AG09319 (cell line): ENCODE measurements at regions not wholly inside any gene's neighbourhood (a gene's known extent, or its start where the extent isn't known, plus 50 kb on each side); places are given as distances from the start of the nearest gene placed in this dataset.

Experiments used
- DNase-seq: peaks from one replicate; pipeline ENCODE4 v3.0.0-alpha.2; 2010; ENCODE audit warnings: low read depth; ENCODE audit errors: extremely low read depth
- TF ChIP-seq, protein P1 (sequence below): IDR thresholded peaks from 2 replicates; pipeline ENCODE4 v1.5.1; 2011; ENCODE audit warnings: low read depth, mild to moderate bottlenecking, inconsistent platforms, low read length, moderate library complexity

DNA sequence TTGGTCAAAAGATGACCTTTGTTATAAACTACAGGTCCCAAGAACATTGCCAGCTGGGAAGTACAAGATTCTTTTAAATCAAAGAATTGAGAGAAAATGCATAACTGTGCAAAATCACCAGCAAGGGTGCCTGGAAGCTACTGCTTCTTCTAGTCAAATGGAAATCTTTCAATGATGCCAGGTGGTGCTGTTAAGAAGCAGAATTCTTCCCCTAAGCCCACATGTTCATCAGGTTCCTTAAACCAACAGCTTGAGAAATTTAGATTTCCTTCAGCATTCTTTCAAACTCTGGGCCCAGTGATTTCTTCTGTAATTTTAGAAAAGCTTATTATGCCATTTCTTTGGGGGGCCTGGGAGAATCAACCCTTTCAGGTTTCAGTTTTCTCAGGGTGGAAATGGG is 207.8 kb upstream of the WSCD1 start:
- DNase-seq, result no peak
- TF ChIP-seq, protein P1, sequence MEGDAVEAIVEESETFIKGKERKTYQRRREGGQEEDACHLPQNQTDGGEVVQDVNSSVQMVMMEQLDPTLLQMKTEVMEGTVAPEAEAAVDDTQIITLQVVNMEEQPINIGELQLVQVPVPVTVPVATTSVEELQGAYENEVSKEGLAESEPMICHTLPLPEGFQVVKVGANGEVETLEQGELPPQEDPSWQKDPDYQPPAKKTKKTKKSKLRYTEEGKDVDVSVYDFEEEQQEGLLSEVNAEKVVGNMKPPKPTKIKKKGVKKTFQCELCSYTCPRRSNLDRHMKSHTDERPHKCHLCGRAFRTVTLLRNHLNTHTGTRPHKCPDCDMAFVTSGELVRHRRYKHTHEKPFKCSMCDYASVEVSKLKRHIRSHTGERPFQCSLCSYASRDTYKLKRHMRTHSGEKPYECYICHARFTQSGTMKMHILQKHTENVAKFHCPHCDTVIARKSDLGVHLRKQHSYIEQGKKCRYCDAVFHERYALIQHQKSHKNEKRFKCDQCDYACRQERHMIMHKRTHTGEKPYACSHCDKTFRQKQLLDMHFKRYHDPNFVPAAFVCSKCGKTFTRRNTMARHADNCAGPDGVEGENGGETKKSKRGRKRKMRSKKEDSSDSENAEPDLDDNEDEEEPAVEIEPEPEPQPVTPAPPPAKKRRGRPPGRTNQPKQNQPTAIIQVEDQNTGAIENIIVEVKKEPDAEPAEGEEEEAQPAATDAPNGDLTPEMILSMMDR, result no peak

DNA sequence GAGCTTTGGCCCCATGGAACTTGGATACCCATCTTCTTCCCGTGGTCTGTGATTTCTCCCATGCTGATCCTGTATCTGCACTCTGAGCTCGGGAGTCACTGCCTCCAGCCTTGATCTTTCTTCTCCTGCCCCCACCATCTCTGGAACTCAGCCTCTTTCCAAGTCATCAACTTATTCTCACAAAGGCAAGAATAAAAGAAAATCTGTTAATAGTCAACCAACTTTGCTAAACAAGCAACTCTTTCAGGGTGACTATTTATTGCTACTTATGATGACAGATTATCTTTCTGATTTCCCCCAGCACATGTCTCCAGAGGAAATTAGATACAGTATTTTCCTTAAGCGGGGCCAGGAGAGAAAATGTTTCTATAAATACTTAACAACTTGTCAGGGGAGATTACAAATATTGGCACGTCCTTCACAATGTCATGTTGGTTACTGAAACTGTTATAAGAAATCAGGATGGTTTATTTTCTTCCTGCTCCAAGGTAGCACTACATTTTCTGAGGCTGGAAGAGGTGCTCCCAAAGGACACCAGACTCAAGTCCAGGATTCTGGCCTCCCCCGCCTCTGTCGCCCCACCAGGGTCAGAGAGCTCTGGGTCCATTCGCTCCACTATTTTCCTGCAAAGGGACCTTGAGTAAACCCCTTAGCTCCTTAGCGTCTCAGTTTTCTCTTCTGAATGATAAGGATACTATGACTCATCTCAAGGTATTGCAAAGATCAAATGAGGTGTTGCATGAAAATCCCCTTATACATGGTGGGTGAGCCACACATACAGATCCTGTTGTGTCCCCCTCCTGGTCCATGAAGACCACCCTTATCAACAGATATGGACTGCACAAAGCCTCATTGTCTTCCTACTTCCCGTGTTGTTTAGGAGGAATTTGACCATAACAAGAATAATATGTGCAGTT is 205.2 kb upstream of the WSCD1 start:
- DNase-seq, result no peak
- TF ChIP-seq, protein P1, result no peak

DNA sequence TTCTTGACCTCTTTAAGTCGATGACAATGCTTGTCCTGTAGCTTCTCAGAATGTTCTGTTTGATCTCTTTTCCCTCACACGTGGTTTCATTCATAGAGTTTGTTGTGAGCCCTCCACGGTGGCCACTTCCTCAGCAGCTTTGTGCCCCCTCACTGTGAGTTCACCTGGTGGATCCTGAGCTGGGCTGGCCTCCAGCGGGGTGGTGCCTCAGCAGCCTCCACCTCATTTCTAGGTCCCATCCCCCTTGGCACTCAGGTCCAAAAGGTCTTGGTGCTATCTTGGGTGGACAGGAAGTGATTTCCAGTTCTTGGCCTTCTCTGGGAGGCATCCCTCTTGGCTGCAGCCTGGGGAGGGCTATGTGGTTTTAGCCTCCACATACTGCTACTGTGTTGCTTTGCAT is 203.2 kb upstream of the WSCD1 start:
- DNase-seq, result no peak

DNA sequence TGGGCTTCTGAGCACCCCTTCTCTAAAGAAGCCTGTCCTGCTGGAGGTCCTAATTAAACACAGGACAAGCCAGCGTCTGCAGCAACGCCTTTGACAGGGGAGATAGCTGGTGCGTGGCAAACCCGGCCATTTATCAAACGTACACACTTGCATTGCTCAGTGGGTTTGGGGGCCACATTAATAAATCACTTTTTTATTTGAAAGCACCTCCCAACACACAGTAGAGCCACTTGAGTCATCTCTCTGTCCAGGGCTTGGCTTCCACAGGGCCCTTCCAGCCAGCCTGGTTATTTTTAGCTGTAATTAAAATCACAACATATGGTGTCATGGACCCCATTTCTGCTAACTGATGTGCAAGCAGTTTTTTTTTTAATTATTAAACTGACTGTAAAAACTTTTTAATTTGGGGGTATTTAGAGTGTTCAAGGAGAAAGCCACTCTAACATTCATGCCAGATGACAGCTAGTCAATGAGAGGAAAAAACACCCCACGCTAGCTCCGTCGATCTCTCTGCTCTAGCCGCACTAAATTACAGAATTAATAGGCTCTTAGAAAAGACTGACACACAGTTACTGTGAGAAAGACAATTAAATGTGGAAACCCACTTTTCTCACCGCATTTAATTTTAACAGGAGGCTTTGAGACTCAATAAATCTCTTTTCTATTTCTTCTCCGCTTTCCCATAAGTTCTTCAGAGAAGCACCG is 201.0 kb upstream of the WSCD1 start:
- DNase-seq, result no peak

More for the DNA sequence above, 203.2 kb upstream of the WSCD1 start:
- TF ChIP-seq, protein P1, result no peak

DNA sequence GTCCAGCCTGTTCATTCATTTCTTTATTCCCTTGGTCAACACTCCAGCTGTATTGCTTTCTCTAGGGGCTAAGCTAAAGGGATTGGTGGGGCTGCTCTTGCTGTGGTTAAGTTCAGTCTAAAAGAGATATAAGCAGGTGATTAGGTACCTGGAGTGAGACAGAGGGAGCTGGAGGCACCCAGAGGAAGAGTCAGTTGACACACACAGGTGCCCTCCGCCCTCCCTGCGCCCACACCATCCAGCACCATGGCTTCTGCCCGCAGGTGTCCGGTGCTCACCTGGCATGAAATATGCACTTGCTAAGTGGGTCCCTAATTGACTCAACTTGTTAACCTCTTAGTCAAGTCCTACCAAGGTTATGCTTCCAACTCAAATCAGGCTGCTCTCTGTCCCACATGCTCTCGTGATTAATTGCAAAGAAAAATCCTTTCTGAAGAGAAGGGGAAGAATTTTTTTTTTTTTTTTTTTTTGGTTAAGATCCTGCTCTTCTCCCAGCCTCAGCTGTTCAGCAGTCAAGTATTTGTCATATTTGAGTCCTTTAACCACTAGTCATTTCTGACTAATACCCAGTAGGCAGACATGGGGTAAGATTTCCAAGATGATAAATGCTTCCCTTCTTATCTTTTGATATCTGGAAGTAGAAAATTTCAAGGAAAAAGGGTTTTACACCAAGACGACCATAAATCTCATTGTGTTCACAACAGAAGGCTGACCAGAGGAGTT is 199.8 kb upstream of the WSCD1 start:
- TF ChIP-seq, protein P1, result no peak
- no peak for DNase-seq

More for the DNA sequence above, 201.0 kb upstream of the WSCD1 start:
- TF ChIP-seq, protein P1, result no peak

DNA sequence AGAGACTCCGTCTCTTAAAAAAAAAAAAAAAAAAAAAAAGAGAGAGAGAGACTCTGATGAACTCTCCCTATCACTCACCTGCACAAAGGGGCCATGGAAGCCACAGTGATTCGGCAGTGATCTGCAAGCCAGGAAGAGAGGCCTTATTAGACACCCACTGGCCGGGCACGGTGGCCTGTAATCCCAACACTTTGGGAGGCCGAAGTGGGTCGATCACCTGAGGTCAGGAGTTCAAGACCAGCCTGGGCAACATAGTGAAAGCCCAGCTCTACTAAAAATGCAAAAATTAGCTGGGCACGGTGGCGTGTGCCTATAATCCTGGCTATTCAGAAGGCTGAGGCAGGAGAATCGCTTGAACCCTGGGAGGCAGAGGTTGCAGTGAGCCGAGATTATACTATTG is 198.5 kb upstream of the WSCD1 start:
- TF ChIP-seq, protein P1, result no peak
- no peak for DNase-seq

DNA sequence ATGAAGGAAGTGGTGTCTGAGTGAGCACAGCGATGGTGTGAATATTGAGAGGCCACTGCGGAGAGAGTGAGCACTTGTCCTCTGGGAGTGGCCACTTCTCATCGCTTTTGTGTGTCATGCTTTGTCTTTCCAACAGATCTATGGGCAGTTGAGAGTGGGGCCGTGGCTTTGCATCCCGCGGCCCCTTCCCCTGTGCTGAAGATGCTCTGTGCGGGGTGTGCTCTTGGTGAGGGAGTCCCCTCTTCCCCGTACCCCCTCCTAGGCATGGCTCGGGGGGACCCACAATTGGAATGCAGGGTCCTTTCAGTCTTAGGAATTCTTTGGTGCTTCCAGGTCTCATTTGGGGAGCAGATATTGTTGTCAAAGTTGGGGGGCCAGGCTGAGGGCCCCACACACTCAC is 197.3 kb upstream of the WSCD1 start:
- TF ChIP-seq, protein P1, result no peak
- no peak for DNase-seq
